PC-9 (cell line): ENCODE measurements at regions not wholly inside any gene's neighbourhood (a gene's known extent, or its start where the extent isn't known, plus 50 kb on each side); places are given as distances from the start of the nearest gene placed in this dataset.

Experiments
- BruUV-seq: library from RNA; stranded (reverse); fragments of 400-500 nt; replicated peaks from 2 replicates; lab custom pipeline; 2021; lab: Mats Ljungman, UMichigan
- CTCF ChIA-PET: fragments of 300-600 bp; sonication (Branson Sonifier 250); formaldehyde crosslinking; loops from one replicate; lab custom pipeline; 2022; ENCODE audit warnings: antibody characterized with exemption; lab: Charles Lee
- POLR2A ChIA-PET: fragments of 300-600 bp; sonication (Branson Sonifier 250); formaldehyde crosslinking; loops from one replicate; lab custom pipeline; 2022; ENCODE audit warnings: antibody characterized with exemption; ENCODE audit not compliant: unreplicated experiment; lab: Charles Lee
- DNase-seq, 2 experiments: peaks; one replicate each; pipeline versions ENCODE4 v3.0.0 to v3.0.0-alpha.2; 2015 to 2022; ENCODE audit warnings: mixed read lengths in 1 of 2
- H2AFZ ChIP-seq: fragments of 200-600 bp; sonication (generic); 2 replicates; pipeline ENCODE4 v1.8.1; 2017; ENCODE audit warnings: antibody characterized with exemption
- H3F3A ChIP-seq: fragments of 200-600 bp; sonication (generic); 2 replicates; pipeline ENCODE4 v1.8.1; 2017; ENCODE audit warnings: antibody characterized with exemption, mild to moderate bottlenecking, low read depth; ENCODE audit not compliant: insufficient read depth
- H3K27ac ChIP-seq: fragments of 200-600 bp; sonication (generic); 2 replicates; pipeline ENCODE4 v1.6.1; 2016; ENCODE audit warnings: mixed run types
- H3K27me3 ChIP-seq: fragments of 200-600 bp; sonication (generic); 2 replicates; pipeline ENCODE4 v1.6.1; 2016; ENCODE audit warnings: low read depth, mixed run types; ENCODE audit not compliant: insufficient read depth
- H3K36me3 ChIP-seq: fragments of 200-600 bp; sonication (generic); 2 replicates; pipeline ENCODE4 v1.6.1; 2016; ENCODE audit warnings: low read depth, mixed run types
- H3K4me1 ChIP-seq: fragments of 200-600 bp; sonication (generic); replicated peaks from 2 replicates; pipeline ENCODE4 v1.6.1; 2016; ENCODE audit warnings: mixed run types; ENCODE audit not compliant: insufficient read depth
- H3K4me2 ChIP-seq: fragments of 200-600 bp; sonication (generic); 2 replicates; pipeline ENCODE4 v1.6.1; 2017; ENCODE audit warnings: mixed run types
- H3K4me3 ChIP-seq: fragments of 200-600 bp; sonication (generic); 2 replicates; pipeline ENCODE4 v1.6.1; 2016; ENCODE audit warnings: mixed run types
- H3K79me2 ChIP-seq: fragments of 200-600 bp; sonication (generic); 2 replicates; pipeline ENCODE4 v1.6.1; 2017; ENCODE audit warnings: low read depth, mixed run types
- H3K9me2 ChIP-seq: fragments of 200-600 bp; sonication (generic); 2 replicates; pipeline ENCODE4 v1.8.1; 2017; ENCODE audit warnings: mild to moderate bottlenecking; ENCODE audit not compliant: insufficient read depth
- H3K9me3 ChIP-seq: fragments of 200-600 bp; sonication (generic); 2 replicates; pipeline ENCODE4 v1.8.1; 2016; ENCODE audit warnings: low read depth; ENCODE audit not compliant: insufficient read depth
- H4K20me1 ChIP-seq: fragments of 200-600 bp; sonication (generic); 2 replicates; pipeline ENCODE4 v1.8.1; 2017; ENCODE audit not compliant: insufficient read depth
- EZH2 ChIP-seq: fragments of 200-600 bp; sonication (generic); IDR thresholded peaks from 2 replicates; pipeline ENCODE4 v1.8.0; 2017; ENCODE audit warnings: antibody characterized with exemption, low read depth
- intact Hi-C: fragments of 100-400 bp; cut with micrococcal nuclease; formaldehyde crosslinking; loops from one replicate; pipeline ENCODE4 v1.10.0; 2022; ENCODE audit not compliant: unreplicated experiment
- TF ChIP-seq, protein P1 (sequence below): fragments of 200-600 bp; sonication (generic); conservative IDR thresholded peaks from 2 replicates; pipeline ENCODE4 v1.6.1; 2017; ENCODE audit warnings: mixed run types, antibody characterized with exemption, mild to moderate bottlenecking, moderate library complexity

- Histone ChIP-seq H3K4me1 (peaks cover 26% of the 10 kb centered on the region), H3K4me2 (no peak overlapping the region), H3K27me3 (no peaks in the 10 kb centered on the region), H3K27ac (no peak overlapping the region), H3K9me3 (no peaks in the 10 kb centered on the region), H4K20me1 (no peaks in the 10 kb centered on the region), H3K79me2 (no peaks in the 10 kb centered on the region), H2AFZ (no peak overlapping the region), H3F3A (no peaks in the 10 kb centered on the region), H3K9me2 (no peaks in the 10 kb centered on the region), H3K4me3 (no peak overlapping the region), H3K36me3 (no peaks in the 10 kb centered on the region)
- intact Hi-C loops = no loop called here
- BruUV-seq = no TSS peak
- DNase-seq = no peak
- POLR2A ChIA-PET = no interaction called here
- CTCF ChIA-PET = interaction anchor here (0.7 kb wide), 1 partner anchor 919 kb away, joined by 3 read pairs; no protein-coding TSS in a partner anchor
- TF ChIP-seq, protein P1, sequence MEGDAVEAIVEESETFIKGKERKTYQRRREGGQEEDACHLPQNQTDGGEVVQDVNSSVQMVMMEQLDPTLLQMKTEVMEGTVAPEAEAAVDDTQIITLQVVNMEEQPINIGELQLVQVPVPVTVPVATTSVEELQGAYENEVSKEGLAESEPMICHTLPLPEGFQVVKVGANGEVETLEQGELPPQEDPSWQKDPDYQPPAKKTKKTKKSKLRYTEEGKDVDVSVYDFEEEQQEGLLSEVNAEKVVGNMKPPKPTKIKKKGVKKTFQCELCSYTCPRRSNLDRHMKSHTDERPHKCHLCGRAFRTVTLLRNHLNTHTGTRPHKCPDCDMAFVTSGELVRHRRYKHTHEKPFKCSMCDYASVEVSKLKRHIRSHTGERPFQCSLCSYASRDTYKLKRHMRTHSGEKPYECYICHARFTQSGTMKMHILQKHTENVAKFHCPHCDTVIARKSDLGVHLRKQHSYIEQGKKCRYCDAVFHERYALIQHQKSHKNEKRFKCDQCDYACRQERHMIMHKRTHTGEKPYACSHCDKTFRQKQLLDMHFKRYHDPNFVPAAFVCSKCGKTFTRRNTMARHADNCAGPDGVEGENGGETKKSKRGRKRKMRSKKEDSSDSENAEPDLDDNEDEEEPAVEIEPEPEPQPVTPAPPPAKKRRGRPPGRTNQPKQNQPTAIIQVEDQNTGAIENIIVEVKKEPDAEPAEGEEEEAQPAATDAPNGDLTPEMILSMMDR = no peak
- no peak for TF ChIP-seq EZH2
These were observed 220.4 kb upstream of the THBS1 start for GRCh38 chr15:39360452-39360851.

- no peak for TF ChIP-seq EZH2
- TF ChIP-seq, protein P1 = no peak
- no peaks in the 10 kb centered on the region for H3K36me3 ChIP-seq
- peaks cover 26% of the 10 kb centered on the region for H3K4me1 ChIP-seq
- no peak overlapping the region for H2AFZ ChIP-seq
- no TSS peak for BruUV-seq
- no peak overlapping the region for H3K4me2 ChIP-seq
- no peaks in the 10 kb centered on the region for H3K79me2 ChIP-seq
- H3K27me3 ChIP-seq = no peaks in the 10 kb centered on the region
- CTCF ChIA-PET = no interaction called here
- H4K20me1 ChIP-seq = no peaks in the 10 kb centered on the region
- H3K4me3 ChIP-seq = no peak overlapping the region
- POLR2A ChIA-PET = no interaction called here
- no peak overlapping the region for H3K27ac ChIP-seq
- no peaks in the 10 kb centered on the region for H3F3A ChIP-seq
- H3K9me3 ChIP-seq = no peaks in the 10 kb centered on the region
- H3K9me2 ChIP-seq = no peaks in the 10 kb centered on the region
- intact Hi-C loops = no loop called here
- no peak for DNase-seq
These were observed 219.4 kb upstream of the THBS1 start for GRCh38 chr15:39361497-39361896.

DNA sequence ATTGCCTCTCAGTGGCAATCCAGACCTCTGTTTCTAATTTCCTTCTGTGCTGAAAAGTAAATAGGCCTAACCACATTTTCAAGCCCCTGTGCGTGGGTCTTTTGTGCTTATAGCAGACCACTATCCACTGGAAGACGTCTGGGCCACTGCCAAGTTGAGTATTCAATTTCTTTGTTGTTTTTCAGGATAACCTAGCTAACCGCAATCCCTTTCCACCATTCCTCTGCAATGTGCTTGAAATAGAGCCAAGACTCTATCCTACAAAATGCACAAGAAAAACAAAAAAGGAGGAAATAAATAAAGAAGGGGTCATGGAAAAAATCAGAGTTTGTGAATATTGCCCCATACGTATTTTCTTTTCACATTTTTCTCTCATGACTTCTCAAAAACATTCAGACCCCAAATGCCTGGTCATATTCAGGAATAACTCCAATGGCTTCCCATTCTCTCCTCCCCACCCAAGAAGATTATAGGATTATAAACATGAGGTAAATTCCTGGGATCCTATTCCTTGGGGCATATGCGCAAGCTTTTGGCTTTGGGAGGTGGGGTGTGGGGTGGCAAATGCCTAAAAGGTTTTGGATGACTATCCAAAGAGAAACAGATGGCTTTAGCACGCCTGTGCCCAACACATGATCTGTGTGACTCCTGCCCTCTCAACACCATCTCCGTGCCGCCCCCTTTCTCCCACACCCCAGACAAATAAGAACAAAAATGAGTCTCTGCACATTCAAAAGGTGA is 217.9 kb upstream of the THBS1 start:
- Histone ChIP-seq H3K4me1 (peaks cover 26% of the 10 kb centered on the region), H3K27ac (no peak overlapping the region), H3K36me3 (no peaks in the 10 kb centered on the region), H3K79me2 (no peaks in the 10 kb centered on the region), H3F3A (no peaks in the 10 kb centered on the region), H2AFZ (no peak overlapping the region), H3K27me3 (no peaks in the 10 kb centered on the region), H3K4me3 (no peak overlapping the region), H3K9me2 (no peaks in the 10 kb centered on the region), H4K20me1 (no peaks in the 10 kb centered on the region), H3K4me2 (no peak overlapping the region), H3K9me3 (no peaks in the 10 kb centered on the region)
- intact Hi-C loops = no loop called here
- BruUV-seq = no TSS peak
- TF ChIP-seq, protein P1 = no peak
- no peak for TF ChIP-seq EZH2
- no peak for DNase-seq
- CTCF ChIA-PET = interaction anchor here (0.5 kb wide), 1 partner anchor 15 kb away, joined by 7 read pairs; no protein-coding TSS in a partner anchor
- POLR2A ChIA-PET = no interaction called here
